ENCODE measurements at regions not wholly inside any gene's neighbourhood (a gene's known extent, or its start where the extent isn't known, plus 50 kb on each side); places are given as distances from the start of the nearest gene placed in this dataset.
"Not testable (repeated sequence)": the region's sequence is repeated elsewhere in the genome, so short reads cannot be mapped to it uniquely, and the experiment has no call there.

GRCh38 chr15:24146251-24146650, 459.1 kb upstream of the NDN start:
- no peak overlapping the region for H3K4me3 ChIP-seq (ENCODE audit: low read depth, low read length)
- no peak for DNase-seq (ENCODE audit: low read depth)
- no peak for TF ChIP-seq CTCF (conservative IDR thresholded peaks at IDR 0.05; ENCODE audit: low read depth, low read length)

- no peak overlapping the region for H3K4me3 ChIP-seq (ENCODE audit: low read depth, low read length)
- TF ChIP-seq CTCF (conservative IDR thresholded peaks at IDR 0.05; ENCODE audit: low read depth, low read length) = no peak
- no peak for DNase-seq (ENCODE audit: low read depth)
Observed at GRCh38 chr15:24150542-24150941, 463.4 kb upstream of the NDN start.

GRCh38 chr15:24158306-24158705, 471.2 kb upstream of the NDN start:
- not testable (repeated sequence) for DNase-seq (ENCODE audit: low read depth); H3K4me3 ChIP-seq (ENCODE audit: low read depth, low read length)

- not testable (repeated sequence) for DNase-seq (ENCODE audit: low read depth); H3K4me3 ChIP-seq (ENCODE audit: low read depth, low read length)
Observed at GRCh38 chr15:24165512-24165911, 478.4 kb upstream of the NDN start.

GRCh38 chr15:24202297-24202696, 473.3 kb upstream of the NPAP1 start:
- not testable (repeated sequence) for H3K4me3 ChIP-seq (ENCODE audit: low read depth, low read length); DNase-seq (ENCODE audit: low read depth)

GRCh38 chr15:24211742-24212476, 463.7 kb upstream of the NPAP1 start:
- DNase-seq (ENCODE audit: low read depth); H3K4me3 ChIP-seq (ENCODE audit: low read depth, low read length): not testable (repeated sequence)

- no peak overlapping the region for H3K4me3 ChIP-seq (ENCODE audit: low read depth, low read length)
- no peak for DNase-seq (ENCODE audit: low read depth)
- no peak for TF ChIP-seq CTCF (conservative IDR thresholded peaks at IDR 0.05; ENCODE audit: low read depth, low read length)
Observed at GRCh38 chr15:24223739-24224138, 451.8 kb upstream of the NPAP1 start.

GRCh38 chr15:24224161-24224560, 451.4 kb upstream of the NPAP1 start:
- no peak overlapping the region for H3K4me3 ChIP-seq (ENCODE audit: low read depth, low read length)
- TF ChIP-seq CTCF (conservative IDR thresholded peaks at IDR 0.05; ENCODE audit: low read depth, low read length) = no peak
- no peak for DNase-seq (ENCODE audit: low read depth)

GRCh38 chr15:24228922-24229321, 446.7 kb upstream of the NPAP1 start:
- DNase-seq (ENCODE audit: low read depth); H3K4me3 ChIP-seq (ENCODE audit: low read depth, low read length): not testable (repeated sequence)

GRCh38 chr15:24233134-24233533, 442.4 kb upstream of the NPAP1 start:
- H3K4me3 ChIP-seq (ENCODE audit: low read depth, low read length) = not testable (repeated sequence)

GRCh38 chr15:24240580-24240979, 435.0 kb upstream of the NPAP1 start:
- DNase-seq (ENCODE audit: low read depth) = not testable (repeated sequence)

More at GRCh38 chr15:24233134-24233533, 442.4 kb upstream of the NPAP1 start:
- DNase-seq (ENCODE audit: low read depth) = not testable (repeated sequence)

GRCh38 chr15:24259106-24259505, 416.5 kb upstream of the NPAP1 start:
- not testable (repeated sequence) for DNase-seq (ENCODE audit: low read depth); H3K4me3 ChIP-seq (ENCODE audit: low read depth, low read length)

More at GRCh38 chr15:24240580-24240979, 435.0 kb upstream of the NPAP1 start:
- not testable (repeated sequence) for H3K4me3 ChIP-seq (ENCODE audit: low read depth, low read length)

- DNase-seq (ENCODE audit: low read depth); H3K4me3 ChIP-seq (ENCODE audit: low read depth, low read length): not testable (repeated sequence)
Observed at GRCh38 chr15:24260407-24260806, 415.2 kb upstream of the NPAP1 start.

GRCh38 chr15:24260854-24261253, 414.7 kb upstream of the NPAP1 start:
- not testable (repeated sequence) for H3K4me3 ChIP-seq (ENCODE audit: low read depth, low read length); DNase-seq (ENCODE audit: low read depth)

Data from choroid plexus epithelial cell (primary cell).